HuH-7 (cell line): ENCODE measurements at regions not wholly inside any gene's neighbourhood (a gene's known extent, or its start where the extent isn't known, plus 50 kb on each side); places are given as distances from the start of the nearest gene placed in this dataset.

ENCODE experiments used
- DNase-seq: peaks from one replicate; pipeline ENCODE4 v3.0.0; 2011; ENCODE audit warnings: low spot score

GRCh38 chr7:88500131-88500530 lies 193.4 kb upstream of the STEAP4 start:
- DNase-seq: no peak

- DNase-seq: no peak
Observed at GRCh38 chr7:88495881-88496725, 189.4 kb upstream of the STEAP4 start.

DNA sequence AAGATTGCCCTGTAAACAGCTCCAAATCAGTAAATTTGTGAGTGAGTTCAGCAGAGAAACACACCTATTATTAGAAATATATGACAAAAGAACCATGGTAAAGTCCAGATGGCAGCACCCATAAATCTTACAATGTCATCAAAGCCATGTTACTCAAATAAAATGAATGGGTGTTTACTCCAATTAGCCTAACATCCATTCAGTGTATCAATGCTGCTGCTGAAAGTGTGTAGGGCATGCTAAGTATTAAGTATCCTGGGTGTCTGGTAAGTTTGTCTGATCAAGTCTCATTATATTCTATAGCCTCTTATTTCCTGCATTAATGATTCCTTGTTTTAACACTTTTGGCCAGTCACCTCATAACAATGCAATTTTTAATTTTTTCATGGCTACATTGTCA lies 185.5 kb upstream of the STEAP4 start:
- no peak for DNase-seq

DNA sequence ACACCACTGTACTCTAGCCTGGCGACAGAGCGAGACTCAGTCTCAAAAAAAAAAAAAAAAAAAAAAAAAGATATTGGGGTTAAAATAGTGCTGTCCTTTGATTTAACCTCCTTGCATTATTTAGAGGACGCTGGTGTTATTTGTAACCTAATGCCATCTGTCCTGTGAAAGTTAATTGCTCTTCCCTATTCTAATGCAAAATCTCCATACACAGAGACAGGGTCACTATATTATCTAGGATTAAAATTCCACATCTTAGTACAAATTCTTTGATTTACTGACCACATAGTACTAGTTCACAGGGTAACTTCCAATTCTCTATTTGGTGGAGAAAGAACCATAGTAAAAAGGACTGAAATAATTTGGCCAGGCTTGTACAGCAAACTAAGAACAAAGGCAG lies 184.2 kb upstream of the STEAP4 start:
- no peak for DNase-seq

DNA sequence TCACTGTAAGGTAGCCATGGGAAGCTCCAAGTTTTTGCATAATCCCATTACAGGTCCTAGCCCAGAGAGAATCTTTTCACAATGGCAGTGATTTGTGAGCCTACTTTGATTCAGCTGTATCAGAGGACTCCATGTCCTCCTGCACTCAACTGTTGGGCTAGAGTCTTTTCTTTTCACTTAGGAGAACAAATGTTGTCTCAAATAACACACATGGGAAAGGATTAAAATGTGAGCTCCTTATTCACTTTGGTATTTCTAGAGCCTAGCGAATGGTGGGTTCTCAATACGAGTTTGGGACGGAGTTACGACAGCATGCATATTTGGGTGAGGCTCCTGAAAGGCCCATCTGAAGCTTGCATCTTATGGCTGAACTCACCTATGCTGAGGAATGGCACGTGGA lies 183.5 kb upstream of the STEAP4 start:
- no peak for DNase-seq

- no peak for DNase-seq
Observed at GRCh38 chr7:88485821-88486220, 179.1 kb upstream of the STEAP4 start.

DNA sequence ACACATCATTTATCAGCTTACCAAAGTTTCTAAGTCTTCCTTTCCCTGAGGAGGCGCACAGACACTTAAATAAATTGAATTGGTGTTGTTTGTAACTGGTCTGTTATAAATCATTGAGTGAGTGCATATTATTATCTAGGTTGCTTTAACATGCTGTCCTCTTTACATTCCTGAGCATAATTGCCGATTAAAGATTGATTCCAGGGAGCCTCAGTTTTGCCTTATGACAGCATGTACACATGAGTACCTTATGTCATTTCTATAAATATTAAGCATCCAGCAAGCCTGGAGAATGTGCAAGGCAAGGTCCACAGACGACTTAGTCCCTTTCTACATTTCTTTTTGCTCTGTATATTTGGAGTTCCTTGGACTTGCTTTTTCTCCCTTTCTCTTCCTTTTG lies 177.9 kb upstream of the STEAP4 start:
- DNase-seq: no peak

- no peak for DNase-seq
Observed at GRCh38 chr7:88480896-88481295, 174.2 kb upstream of the STEAP4 start.

GRCh38 chr7:88480271-88480670 lies 173.6 kb upstream of the STEAP4 start:
- DNase-seq: no peak

- no peak for DNase-seq
Observed at GRCh38 chr7:88477976-88478375, 171.3 kb upstream of the STEAP4 start.

DNA sequence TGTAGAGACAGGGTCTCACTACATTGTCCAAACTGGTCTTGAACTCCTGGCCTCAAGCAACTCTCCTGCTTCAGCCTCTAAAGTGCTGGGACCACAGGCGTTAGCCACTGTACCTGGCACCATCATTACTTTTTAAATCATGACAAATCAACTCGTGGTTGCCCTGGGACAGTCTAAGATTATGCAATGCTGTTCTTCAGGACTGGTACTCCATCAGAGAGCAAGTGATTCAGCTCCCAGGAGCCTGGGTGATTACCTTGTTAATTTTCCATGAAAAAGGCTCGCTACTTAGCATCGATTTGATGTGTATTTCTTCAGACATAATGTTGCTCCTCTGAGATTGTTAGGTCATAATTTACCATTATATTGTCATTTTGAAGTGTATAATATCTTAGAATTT lies 158.9 kb upstream of the STEAP4 start:
- DNase-seq: no peak

GRCh38 chr7:88462799-88463198 lies 156.1 kb upstream of the STEAP4 start:
- DNase-seq: no peak

GRCh38 chr7:88460650-88461049 lies 154.0 kb upstream of the STEAP4 start:
- DNase-seq: no peak

- no peak for DNase-seq
Observed at GRCh38 chr7:88458946-88459345, 152.3 kb upstream of the STEAP4 start.

GRCh38 chr7:88458279-88458678 lies 151.6 kb upstream of the STEAP4 start:
- no peak for DNase-seq

GRCh38 chr7:88457320-88457719 lies 150.6 kb upstream of the STEAP4 start:
- DNase-seq: no peak

DNA sequence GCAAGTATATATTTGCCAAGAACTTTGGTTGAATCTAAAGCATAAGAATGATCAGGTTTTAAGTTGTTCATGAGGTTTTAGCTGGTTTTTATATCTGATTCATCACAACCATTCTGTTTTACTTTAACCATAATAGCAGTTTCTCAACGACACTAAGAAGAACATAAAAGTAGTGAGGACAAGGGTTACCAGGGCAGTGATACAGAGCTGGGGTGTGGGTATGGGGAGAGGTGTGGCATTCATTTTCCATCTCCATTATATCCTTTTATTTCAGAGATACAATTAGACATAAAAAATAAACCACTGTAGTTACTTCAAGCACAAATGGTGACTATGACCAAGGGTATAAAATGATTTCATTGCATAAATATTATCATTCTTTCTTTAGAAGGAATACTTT lies 149.8 kb upstream of the STEAP4 start:
- DNase-seq: no peak

- no peak for DNase-seq
Observed at GRCh38 chr7:88455696-88456095, 149.0 kb upstream of the STEAP4 start.

- no peak for DNase-seq
Observed at GRCh38 chr7:88452646-88453045, 146.0 kb upstream of the STEAP4 start.

GRCh38 chr7:88450874-88451273 lies 144.2 kb upstream of the STEAP4 start:
- DNase-seq: no peak

DNA sequence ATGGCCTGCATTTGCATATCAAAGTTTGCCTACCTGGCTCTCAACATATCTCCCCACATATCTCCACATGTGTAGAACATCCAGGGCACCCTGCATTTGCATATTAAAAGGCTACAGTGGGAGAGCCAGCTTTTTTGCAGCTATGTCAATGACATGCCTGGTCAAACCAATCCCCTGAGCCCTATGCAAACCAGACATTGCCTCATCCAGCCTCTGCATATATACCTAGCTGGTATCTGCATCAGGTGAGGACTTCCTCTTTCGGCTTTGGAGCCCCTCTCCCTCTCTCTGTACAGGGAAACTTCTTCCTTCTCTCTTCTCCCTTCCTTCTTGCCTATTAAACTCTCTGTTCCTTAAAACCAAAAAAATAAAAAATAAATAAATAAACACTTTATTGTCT lies 142.7 kb upstream of the STEAP4 start:
- DNase-seq: no peak

DNA sequence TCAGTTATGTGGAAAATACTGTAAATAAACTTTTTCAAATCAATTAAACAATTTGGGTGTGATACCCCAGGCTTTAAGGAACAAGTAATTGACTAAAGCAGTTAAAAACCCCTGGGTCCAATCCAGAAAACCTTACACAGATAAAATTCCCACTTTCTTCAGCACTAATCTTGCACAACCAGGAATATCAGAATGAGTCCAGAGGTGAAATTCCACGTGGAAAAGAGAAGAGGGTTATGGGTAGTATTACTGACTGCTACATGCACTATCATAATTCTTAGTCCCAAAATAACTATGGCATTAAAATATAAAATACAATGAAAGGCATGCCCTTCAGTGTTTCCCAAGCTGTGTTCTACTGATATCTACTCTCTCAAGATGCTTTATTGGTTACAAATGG lies 135.7 kb upstream of the STEAP4 start:
- no peak for DNase-seq

DNA sequence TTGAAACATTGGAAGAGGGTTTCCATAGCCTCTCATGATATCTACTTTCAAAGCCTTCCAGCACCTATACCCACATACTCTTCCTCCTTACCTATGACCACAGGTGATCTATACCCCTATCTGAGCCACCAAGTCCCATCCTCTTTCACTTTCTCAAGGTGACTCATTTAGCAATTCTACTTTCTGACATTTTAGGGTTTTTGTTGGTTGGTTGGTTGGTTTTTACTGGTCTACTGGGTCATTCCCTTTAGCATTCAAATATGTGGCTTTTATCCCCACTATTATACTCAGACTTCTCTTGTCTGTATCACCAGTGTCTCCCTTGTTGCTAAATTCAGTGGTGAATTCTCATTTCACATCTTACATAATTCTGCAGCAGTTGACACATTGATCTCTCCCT lies 130.4 kb upstream of the STEAP4 start:
- DNase-seq: no peak

- DNase-seq: no peak
Observed at GRCh38 chr7:88432301-88432700, 125.6 kb upstream of the STEAP4 start.
